Endothelial cell (in vitro differentiated cells): ENCODE measurements at regions not wholly inside any gene's neighbourhood (a gene's known extent, or its start where the extent isn't known, plus 50 kb on each side); places are given as distances from the start of the nearest gene placed in this dataset.
A peak's percentile ranks its signal among the peaks of the same experiment; 100 is the strongest.

ENCODE experiments used
- DNase-seq: peaks from one replicate; pipeline ENCODE4 v3.0.0; 2021; ENCODE audit warnings: low spot score
- H3K27ac Mint-ChIP-seq: one replicate; pipeline ENCODE4 v1.8.0; 2021; ENCODE audit warnings: mixed read lengths, inconsistent platforms; ENCODE audit not compliant: unreplicated experiment
- H3K27me3 Mint-ChIP-seq: one replicate; pipeline ENCODE4 v1.8.0; 2021; ENCODE audit warnings: mild to moderate bottlenecking, moderate library complexity, mixed read lengths, inconsistent platforms; ENCODE audit not compliant: unreplicated experiment
- H3K36me3 Mint-ChIP-seq: one replicate; pipeline ENCODE4 v1.8.0; 2021; ENCODE audit warnings: mild to moderate bottlenecking, low read depth, mixed read lengths, inconsistent platforms; ENCODE audit not compliant: unreplicated experiment
- H3K4me1 Mint-ChIP-seq: one replicate; pipeline ENCODE4 v1.8.0; 2021; ENCODE audit warnings: mild to moderate bottlenecking, mixed read lengths, inconsistent platforms; ENCODE audit not compliant: unreplicated experiment
- H3K4me3 Mint-ChIP-seq: one replicate; pipeline ENCODE4 v1.8.0; 2021; ENCODE audit warnings: mild to moderate bottlenecking, mixed read lengths, inconsistent platforms; ENCODE audit not compliant: unreplicated experiment
- H3K9me3 Mint-ChIP-seq: one replicate; pipeline ENCODE4 v1.8.0; 2021; ENCODE audit warnings: mixed read lengths, inconsistent platforms; ENCODE audit not compliant: unreplicated experiment
- TF ChIP-seq, protein P1 (sequence below): fragments of 200-600 bp; sonication (generic); IDR thresholded peaks from one replicate; pipeline ENCODE4 v1.5.0; 2021; ENCODE audit warnings: antibody characterized with exemption; ENCODE audit not compliant: unreplicated experiment

DNA sequence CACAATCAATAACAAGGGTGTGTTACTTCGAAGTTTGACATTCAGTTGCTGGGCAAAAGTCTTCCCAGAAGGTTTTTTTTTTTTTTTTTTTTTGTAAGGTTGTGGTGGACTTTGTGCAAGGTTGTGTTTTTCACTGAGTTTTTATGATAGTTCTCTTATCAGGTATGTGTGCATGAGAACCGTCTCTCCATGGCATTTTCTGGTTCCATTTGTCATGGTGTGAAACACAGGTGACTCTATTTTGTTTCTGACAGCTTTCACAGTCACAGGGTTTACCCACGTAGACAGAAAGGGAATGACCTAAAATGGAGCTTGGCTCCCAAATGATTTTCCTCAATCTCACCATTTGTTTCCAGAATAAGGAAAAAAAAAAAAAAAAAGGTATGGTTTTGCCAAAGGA lies 1377.2 kb upstream of the CADM2 start:
- no peaks in the 10 kb centered on the region for H3K36me3 Mint-ChIP-seq
- no peak for DNase-seq
- no peak overlapping the region for H3K4me3 Mint-ChIP-seq
- H3K4me1 Mint-ChIP-seq = no peaks in the 10 kb centered on the region
- H3K27me3 Mint-ChIP-seq = no peaks in the 10 kb centered on the region
- H3K27ac Mint-ChIP-seq = no peak overlapping the region
- H3K9me3 Mint-ChIP-seq = no peaks in the 10 kb centered on the region
- TF ChIP-seq, protein P1, sequence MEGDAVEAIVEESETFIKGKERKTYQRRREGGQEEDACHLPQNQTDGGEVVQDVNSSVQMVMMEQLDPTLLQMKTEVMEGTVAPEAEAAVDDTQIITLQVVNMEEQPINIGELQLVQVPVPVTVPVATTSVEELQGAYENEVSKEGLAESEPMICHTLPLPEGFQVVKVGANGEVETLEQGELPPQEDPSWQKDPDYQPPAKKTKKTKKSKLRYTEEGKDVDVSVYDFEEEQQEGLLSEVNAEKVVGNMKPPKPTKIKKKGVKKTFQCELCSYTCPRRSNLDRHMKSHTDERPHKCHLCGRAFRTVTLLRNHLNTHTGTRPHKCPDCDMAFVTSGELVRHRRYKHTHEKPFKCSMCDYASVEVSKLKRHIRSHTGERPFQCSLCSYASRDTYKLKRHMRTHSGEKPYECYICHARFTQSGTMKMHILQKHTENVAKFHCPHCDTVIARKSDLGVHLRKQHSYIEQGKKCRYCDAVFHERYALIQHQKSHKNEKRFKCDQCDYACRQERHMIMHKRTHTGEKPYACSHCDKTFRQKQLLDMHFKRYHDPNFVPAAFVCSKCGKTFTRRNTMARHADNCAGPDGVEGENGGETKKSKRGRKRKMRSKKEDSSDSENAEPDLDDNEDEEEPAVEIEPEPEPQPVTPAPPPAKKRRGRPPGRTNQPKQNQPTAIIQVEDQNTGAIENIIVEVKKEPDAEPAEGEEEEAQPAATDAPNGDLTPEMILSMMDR = no peak

DNA sequence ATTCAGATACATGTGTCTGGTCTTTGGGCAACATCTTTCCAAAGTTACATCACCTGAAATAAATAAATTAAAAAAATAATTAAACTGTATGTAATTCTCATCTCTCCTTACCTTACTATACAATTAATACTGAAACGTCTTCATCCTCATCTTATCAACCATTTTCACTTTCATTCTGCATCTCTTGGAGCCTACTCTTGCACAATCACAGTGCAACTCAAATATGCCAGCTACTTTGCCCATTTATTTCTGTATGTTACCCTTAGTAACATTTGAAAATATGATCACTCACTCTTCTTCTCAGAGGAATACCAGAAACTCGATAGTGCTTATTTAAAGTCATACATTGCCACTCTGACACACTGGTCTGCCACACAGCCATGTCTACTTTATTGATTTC lies 1357.1 kb upstream of the CADM2 start:
- no peaks in the 10 kb centered on the region for H3K36me3 Mint-ChIP-seq
- H3K27me3 Mint-ChIP-seq = peaks cover under 1% of the 10 kb centered on the region
- TF ChIP-seq, protein P1 = no peak
- no peak overlapping the region for H3K4me3 Mint-ChIP-seq
- peak overlapping the region; percentile 74 for H3K27ac Mint-ChIP-seq
- DNase-seq = no peak
- H3K4me1 Mint-ChIP-seq = peaks cover 14% of the 10 kb centered on the region
- H3K9me3 Mint-ChIP-seq = no peaks in the 10 kb centered on the region

DNA sequence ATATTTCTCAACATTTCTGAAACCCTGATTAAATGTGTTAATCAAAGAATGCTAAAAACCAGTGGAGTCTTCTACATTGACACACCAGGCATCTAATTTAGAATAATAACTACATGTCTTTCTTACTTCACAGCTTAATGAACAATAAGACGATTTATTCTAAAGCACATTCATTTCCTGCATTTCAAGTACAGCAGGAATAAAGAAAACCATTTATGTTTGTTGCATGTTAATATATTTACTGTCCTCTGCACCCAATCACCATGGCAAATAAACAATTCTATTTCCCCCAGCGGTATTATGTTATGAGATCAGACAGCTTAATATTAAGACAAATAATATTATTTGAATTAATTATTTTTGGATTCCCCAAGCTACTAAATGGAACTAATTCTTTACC lies 1336.3 kb upstream of the CADM2 start:
- TF ChIP-seq, protein P1 = no peak
- no peak for DNase-seq
- Mint-ChIP-seq H3K27ac (no peak overlapping the region), H3K9me3 (no peaks in the 10 kb centered on the region), H3K27me3 (no peaks in the 10 kb centered on the region), H3K4me3 (no peak overlapping the region), H3K36me3 (no peaks in the 10 kb centered on the region), H3K4me1 (no peaks in the 10 kb centered on the region)

DNA sequence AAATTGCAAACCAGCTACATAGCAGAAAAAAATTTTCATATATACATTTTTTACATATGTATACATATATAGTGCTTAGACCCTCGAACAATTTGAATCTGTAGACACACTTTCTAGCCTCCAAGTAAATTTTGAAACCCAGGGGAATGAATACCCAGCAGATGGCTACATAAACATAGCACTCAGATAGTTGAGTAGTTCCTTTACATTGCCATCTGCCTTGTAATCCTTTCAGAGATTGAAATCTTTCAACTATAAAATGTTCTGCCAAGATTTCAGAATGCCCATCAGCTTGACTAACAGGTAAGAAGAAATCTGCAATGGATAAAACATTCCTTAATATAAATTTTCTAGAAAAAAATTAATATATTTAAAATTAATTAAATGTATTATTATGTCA lies 1333.5 kb upstream of the CADM2 start:
- no peaks in the 10 kb centered on the region for H3K36me3 Mint-ChIP-seq
- no peak for DNase-seq
- no peaks in the 10 kb centered on the region for H3K27me3 Mint-ChIP-seq
- TF ChIP-seq, protein P1 = no peak
- H3K4me3 Mint-ChIP-seq = no peak overlapping the region
- no peak overlapping the region for H3K27ac Mint-ChIP-seq
- H3K4me1 Mint-ChIP-seq = no peaks in the 10 kb centered on the region
- no peaks in the 10 kb centered on the region for H3K9me3 Mint-ChIP-seq

DNA sequence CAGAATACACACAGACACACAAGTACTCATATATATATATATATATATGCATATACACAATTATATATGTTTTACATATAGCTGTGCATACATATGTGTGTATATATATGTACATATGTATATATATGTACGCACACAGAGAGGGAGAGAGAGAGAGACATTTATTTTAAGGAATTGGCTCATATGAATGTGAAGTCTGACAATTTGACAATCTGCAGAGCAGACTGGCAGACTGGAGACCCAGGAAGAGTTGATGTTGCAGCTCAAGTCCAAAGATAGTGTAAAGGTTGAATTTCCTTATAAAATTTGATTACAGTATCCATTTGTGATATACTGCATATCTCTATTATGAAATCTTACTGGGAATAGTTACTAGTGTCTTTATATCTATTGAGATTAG lies 1330.3 kb upstream of the CADM2 start:
- DNase-seq = no peak
- H3K36me3 Mint-ChIP-seq = no peaks in the 10 kb centered on the region
- no peak overlapping the region for H3K4me3 Mint-ChIP-seq
- H3K9me3 Mint-ChIP-seq = no peaks in the 10 kb centered on the region
- H3K4me1 Mint-ChIP-seq = no peaks in the 10 kb centered on the region
- TF ChIP-seq, protein P1 = no peak
- H3K27ac Mint-ChIP-seq = no peak overlapping the region
- H3K27me3 Mint-ChIP-seq = no peaks in the 10 kb centered on the region
